Left lung (tissue), 4 donors: ENCODE measurements at regions not wholly inside any gene's neighbourhood (a gene's known extent, or its start where the extent isn't known, plus 50 kb on each side); places are given as distances from the start of the nearest gene placed in this dataset.
A peak's percentile ranks its signal among the peaks of the same experiment; 100 is the strongest.
"Not testable (repeated sequence)": the region's sequence is repeated elsewhere in the genome, so short reads cannot be mapped to it uniquely, and the experiment has no call there.

Experiments
- ATAC-seq: fragments of 200-7000 bp; cut with Tn5 transposase; one replicate; pipeline ENCODE4 v1.9.1; 2020; ENCODE audit warnings: moderate library complexity
- DNase-seq, 4 donors: peaks; one replicate each; pipeline ENCODE4 v3.0.0-alpha.2; 2013 to 2020
- H3K27ac ChIP-seq, 2 donors: fragments of 200-600 bp; sonication (generic) in 1 of 2; one replicate each; pipeline versions ENCODE4 v1.5.0 to v1.8.0; 2020 to 2021
- H3K27me3 ChIP-seq, 2 donors: fragments of 200-600 bp; sonication (generic) in 1 of 2; one replicate each; pipeline versions ENCODE4 v1.5.0 to v1.8.0; 2020 to 2021
- H3K36me3 ChIP-seq, 2 donors: fragments of 200-600 bp; sonication (generic) in 1 of 2; one replicate each; pipeline versions ENCODE4 v1.5.0 to v1.8.0; 2020 to 2021
- H3K4me1 ChIP-seq, 2 donors: fragments of 200-600 bp; one replicate each; pipeline ENCODE4 v1.8.0; 2021
- H3K4me3 ChIP-seq, 2 donors: fragments of 200-600 bp; sonication (generic) in 1 of 2; one replicate each; pipeline versions ENCODE4 v1.5.0 to v1.8.0; 2020 to 2021; ENCODE audit warnings: mild to moderate bottlenecking in 1 of 2
- H3K9me3 ChIP-seq, 2 donors: fragments of 200-600 bp; sonication (generic) in 1 of 2; one replicate each; pipeline versions ENCODE4 v1.5.0 to v1.8.0; 2020 to 2021
- CTCF ChIP-seq, 2 donors: fragments of 200-600 bp; sonication (generic) in 1 of 2; IDR thresholded peaks; one replicate each; pipeline versions ENCODE4 v1.5.0 to v1.8.0; 2021; ENCODE audit warnings: antibody characterized with exemption in 2 of 2
- intact Hi-C, 2 donors: fragments of 100-400 bp; cut with DNase I; formaldehyde crosslinking; loops; one replicate each; pipeline versions ENCODE4 v1.11.2 to v1.14.2; 2022
- donor health status: DM: no; HTN: yes; CAD: no.
- donor health status: DM: no; HTN: no; CAD: no.

GRCh38 chr5:17021602-17021932 is 85.5 kb upstream of the MYO10 start:
- H3K27me3 ChIP-seq, result no peaks in the 10 kb centered on the region
- intact Hi-C loops, result no loop called here
- no peaks in the 10 kb centered on the region for H3K9me3 ChIP-seq

GRCh38 chr5:17022296-17022695 is 86.2 kb upstream of the MYO10 start:
- no peak overlapping the region for H3K27ac ChIP-seq
- no peaks in the 10 kb centered on the region for H3K27me3 ChIP-seq
- no peak for DNase-seq
- H3K36me3 ChIP-seq, result no peaks in the 10 kb centered on the region
- H3K4me1 ChIP-seq, result peaks cover 0 to 7% of the 10 kb centered on the region in 2 donors
- intact Hi-C loops, result no loop called here
- ATAC-seq, result no peak
- H3K4me3 ChIP-seq, result no peak overlapping the region
- no peaks in the 10 kb centered on the region for H3K9me3 ChIP-seq
- TF ChIP-seq CTCF (IDR thresholded peaks at IDR 0.05), result no peak

More at GRCh38 chr5:17021602-17021932, 85.5 kb upstream of the MYO10 start:
- no peak for ATAC-seq
- no peak for TF ChIP-seq CTCF (IDR thresholded peaks at IDR 0.05)
- no peak for DNase-seq
- H3K36me3 ChIP-seq, result no peaks in the 10 kb centered on the region
- peak overlapping the region; percentile 24 to 55 for H3K27ac ChIP-seq
- peaks cover 0 to 7% of the 10 kb centered on the region in 2 donors for H3K4me1 ChIP-seq
- H3K4me3 ChIP-seq, result no peak overlapping the region

GRCh38 chr5:17024686-17025180 is 88.6 kb upstream of the MYO10 start:
- Histone ChIP-seq H3K36me3 (no peaks in the 10 kb centered on the region), H3K27me3 (no peaks in the 10 kb centered on the region), H3K4me3 (no peak overlapping the region), H3K9me3 (no peaks in the 10 kb centered on the region), H3K27ac (no peak overlapping the region), H3K4me1 (peaks cover 0 to 7% of the 10 kb centered on the region in 2 donors)
- peak in 1 of 4 donors; percentile 36 for DNase-seq
- no peak for TF ChIP-seq CTCF (IDR thresholded peaks at IDR 0.05)
- intact Hi-C loops, result no loop called here
- peak; percentile 44 for ATAC-seq

GRCh38 chr5:17031659-17032277 is 95.7 kb upstream of the MYO10 start:
- DNase-seq, H3K4me3 ChIP-seq, H3K4me1 ChIP-seq, H3K27me3 ChIP-seq, intact Hi-C loops, H3K9me3 ChIP-seq, H3K36me3 ChIP-seq, H3K27ac ChIP-seq, ATAC-seq: not testable (repeated sequence)

GRCh38 chr5:17032314-17032985 is 96.4 kb upstream of the MYO10 start:
- H3K27me3 ChIP-seq, ATAC-seq, H3K4me1 ChIP-seq, H3K9me3 ChIP-seq, DNase-seq, H3K36me3 ChIP-seq, H3K4me3 ChIP-seq, intact Hi-C loops, H3K27ac ChIP-seq: not testable (repeated sequence)

GRCh38 chr5:17034992-17035391 is 98.9 kb upstream of the MYO10 start:
- ATAC-seq, intact Hi-C loops: not testable (repeated sequence)

More at GRCh38 chr5:17034992-17035391, 98.9 kb upstream of the MYO10 start:
- not testable (repeated sequence) for H3K27ac ChIP-seq, H3K36me3 ChIP-seq, DNase-seq, H3K9me3 ChIP-seq, H3K4me3 ChIP-seq, H3K4me1 ChIP-seq, H3K27me3 ChIP-seq
